Kidney epithelial cell (primary cell): ENCODE measurements at regions not wholly inside any gene's neighbourhood (a gene's known extent, or its start where the extent isn't known, plus 50 kb on each side); places are given as distances from the start of the nearest gene placed in this dataset.

Experiments used
- DNase-seq: peaks from one replicate; pipeline ENCODE4 v3.0.0-alpha.2; 2010; ENCODE audit warnings: low read depth
- H3K27me3 ChIP-seq: 2 replicates; pipeline ENCODE4 v1.6.0; 2011; ENCODE audit warnings: low read length; ENCODE audit not compliant: control insufficient read depth, insufficient read depth
- H3K36me3 ChIP-seq: 2 replicates; pipeline ENCODE4 v1.5.1; 2011; ENCODE audit warnings: low read length; ENCODE audit not compliant: control insufficient read depth, insufficient read depth
- H3K4me3 ChIP-seq: 2 replicates; pipeline ENCODE4 v1.5.1; 2011; ENCODE audit warnings: low read depth, mild to moderate bottlenecking, control low read depth, low read length
- TF ChIP-seq, protein P1 (sequence below): IDR thresholded peaks from 2 replicates; pipeline ENCODE4 v1.5.1; 2011; ENCODE audit warnings: mild to moderate bottlenecking, moderate library complexity, low read length, control low read depth, inconsistent platforms; ENCODE audit not compliant: insufficient read depth, poor library complexity, severe bottlenecking

DNA sequence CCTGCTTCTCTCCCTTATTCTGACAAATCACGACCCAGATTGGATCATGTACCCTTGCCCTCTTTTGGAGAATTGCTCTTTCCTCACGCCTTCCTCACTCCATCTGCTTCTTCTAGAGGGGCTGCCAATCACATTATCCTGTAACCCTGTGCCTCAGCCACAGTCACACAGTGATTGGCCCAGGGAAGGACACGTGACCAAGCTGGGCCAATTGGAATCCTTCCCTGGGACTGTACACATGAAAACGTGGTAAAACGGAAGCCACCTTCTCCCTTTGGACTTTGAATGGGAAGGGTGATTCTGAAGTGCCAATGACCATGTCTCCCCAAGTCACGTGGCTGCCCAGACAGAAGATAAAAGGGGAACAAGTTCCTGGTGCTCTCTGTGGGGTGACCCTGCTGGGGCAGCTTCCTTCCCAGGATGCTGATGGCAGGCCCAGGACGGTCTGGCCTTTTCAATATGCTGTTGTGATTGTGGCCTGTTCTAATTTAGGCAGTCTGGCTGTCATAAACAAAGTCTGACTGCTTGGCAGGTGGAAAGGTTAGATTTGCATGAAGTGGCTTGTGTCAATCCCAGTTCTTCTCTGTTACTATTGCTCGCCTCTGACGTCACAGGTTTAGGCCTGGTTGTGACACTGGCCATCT, 92.9 kb downstream of the UBIAD1 start:
- TF ChIP-seq, protein P1, sequence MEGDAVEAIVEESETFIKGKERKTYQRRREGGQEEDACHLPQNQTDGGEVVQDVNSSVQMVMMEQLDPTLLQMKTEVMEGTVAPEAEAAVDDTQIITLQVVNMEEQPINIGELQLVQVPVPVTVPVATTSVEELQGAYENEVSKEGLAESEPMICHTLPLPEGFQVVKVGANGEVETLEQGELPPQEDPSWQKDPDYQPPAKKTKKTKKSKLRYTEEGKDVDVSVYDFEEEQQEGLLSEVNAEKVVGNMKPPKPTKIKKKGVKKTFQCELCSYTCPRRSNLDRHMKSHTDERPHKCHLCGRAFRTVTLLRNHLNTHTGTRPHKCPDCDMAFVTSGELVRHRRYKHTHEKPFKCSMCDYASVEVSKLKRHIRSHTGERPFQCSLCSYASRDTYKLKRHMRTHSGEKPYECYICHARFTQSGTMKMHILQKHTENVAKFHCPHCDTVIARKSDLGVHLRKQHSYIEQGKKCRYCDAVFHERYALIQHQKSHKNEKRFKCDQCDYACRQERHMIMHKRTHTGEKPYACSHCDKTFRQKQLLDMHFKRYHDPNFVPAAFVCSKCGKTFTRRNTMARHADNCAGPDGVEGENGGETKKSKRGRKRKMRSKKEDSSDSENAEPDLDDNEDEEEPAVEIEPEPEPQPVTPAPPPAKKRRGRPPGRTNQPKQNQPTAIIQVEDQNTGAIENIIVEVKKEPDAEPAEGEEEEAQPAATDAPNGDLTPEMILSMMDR = no peak
- Histone ChIP-seq H3K36me3 (no peaks in the 10 kb centered on the region), H3K27me3 (peaks cover 4% of the 10 kb centered on the region), H3K4me3 (no peak overlapping the region)
- DNase-seq = no peak

DNA sequence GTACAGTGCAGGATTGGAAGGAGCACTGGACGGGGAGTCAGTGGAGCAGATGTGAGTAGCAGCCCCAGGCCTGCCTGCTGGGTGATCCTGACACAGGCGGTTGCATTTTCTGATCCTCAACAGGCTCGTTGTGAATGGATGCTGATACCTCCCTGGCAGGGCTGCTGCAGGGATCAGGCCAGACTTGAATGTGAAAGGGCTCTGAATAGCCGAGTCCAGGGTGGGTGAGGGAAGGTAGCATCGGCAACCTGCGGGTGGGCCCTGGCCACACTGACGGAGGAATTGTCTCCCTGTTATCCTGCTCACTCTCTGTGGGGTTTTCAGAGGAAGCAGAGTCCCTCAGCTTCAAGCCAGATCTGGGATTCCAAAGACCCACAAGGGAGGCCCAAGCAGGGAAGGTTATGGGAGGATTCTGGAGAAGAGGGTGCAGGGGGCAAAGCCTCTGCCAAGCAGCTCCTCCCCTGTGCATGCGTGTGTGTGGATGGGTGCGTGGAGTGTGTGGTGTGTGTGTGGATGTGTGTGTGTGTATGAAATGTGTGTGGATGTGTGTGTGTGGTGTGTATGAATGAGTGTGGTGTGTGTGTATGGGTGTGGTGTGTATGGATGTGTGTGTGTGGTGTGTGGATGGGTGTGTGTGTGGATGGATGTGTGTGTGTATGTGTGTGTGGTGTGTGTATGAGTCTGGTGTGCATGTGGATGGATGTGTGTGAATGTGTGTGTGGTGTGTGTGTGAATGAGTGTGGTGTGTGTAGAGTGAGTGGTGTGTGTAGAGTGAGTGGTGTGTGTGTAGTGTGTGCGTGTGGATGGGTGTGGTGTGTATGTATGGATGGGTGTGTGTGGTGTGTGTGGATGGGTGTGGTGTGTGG, 100.3 kb downstream of the UBIAD1 start:
- no peak overlapping the region for H3K4me3 ChIP-seq
- H3K36me3 ChIP-seq = no peaks in the 10 kb centered on the region
- peaks cover 6% of the 10 kb centered on the region for H3K27me3 ChIP-seq
- TF ChIP-seq, protein P1 = no peak
- DNase-seq = no peak

DNA sequence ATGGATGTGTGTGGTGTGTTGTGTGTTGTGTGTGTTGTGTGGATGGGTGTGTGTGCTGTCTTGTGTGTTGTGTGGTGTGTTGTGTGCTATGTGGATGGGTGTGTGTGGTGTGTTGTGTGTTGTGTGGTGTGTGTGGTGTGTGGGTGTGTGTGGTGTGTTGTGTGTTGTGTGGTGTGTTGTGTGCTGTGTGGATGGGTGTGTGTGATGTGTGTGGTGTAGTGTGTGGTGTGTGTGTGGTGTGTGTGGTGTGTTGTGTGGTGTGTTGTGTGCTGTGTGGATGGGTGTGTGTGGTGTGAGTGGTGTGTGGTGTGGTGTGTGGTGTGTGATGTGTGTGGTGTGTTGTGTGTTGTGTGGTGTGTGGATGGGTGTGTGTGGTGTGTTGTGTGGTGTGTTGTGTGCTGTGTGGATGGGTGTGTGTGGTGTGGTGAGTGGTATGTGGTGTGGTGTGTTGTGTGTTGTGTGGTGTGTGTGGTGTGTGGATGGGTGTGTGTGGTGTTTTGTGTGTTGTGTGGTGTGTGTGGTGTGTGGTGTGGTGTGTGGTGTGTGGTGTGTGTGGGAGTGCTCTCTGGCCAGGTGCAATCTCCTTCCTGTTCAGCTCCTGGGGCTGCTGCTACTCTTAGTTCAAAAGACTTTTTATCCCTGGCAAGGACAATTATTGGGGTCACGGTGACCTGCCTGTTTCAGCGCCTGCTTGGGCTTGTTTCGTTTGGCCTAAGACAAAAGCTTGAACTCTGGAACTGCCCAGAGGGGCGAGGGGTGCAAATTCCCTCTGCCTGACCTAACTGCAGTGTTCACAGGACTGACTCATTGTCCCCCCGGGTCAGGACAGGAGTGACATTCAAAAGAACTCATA, 101.1 kb downstream of the UBIAD1 start:
- peaks cover 6% of the 10 kb centered on the region for H3K27me3 ChIP-seq
- DNase-seq = no peak
- no peaks in the 10 kb centered on the region for H3K36me3 ChIP-seq
- H3K4me3 ChIP-seq = no peak overlapping the region
- TF ChIP-seq, protein P1 = no peak

DNA sequence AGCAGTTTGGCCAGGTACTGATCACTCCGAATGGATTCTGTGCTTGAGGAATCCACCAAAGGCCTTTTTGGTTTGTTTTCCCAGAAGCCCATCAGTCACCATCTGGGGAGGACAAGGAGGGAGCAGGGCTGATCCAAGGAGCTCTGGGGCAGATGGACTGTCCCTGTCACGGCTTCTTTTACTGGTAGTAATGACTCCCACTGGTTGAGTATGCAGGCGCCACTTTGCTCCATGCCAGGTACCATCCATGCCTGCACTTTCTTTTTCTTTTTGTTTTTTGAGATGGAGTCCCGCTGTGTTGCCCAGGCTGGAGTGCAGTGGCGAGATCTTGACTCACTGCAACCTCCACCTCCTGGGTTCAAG, 101.7 kb downstream of the UBIAD1 start:
- Histone ChIP-seq H3K36me3 (no peaks in the 10 kb centered on the region), H3K27me3 (peaks cover 6% of the 10 kb centered on the region), H3K4me3 (no peak overlapping the region)
- no peak for DNase-seq
- TF ChIP-seq, protein P1 = no peak

DNA sequence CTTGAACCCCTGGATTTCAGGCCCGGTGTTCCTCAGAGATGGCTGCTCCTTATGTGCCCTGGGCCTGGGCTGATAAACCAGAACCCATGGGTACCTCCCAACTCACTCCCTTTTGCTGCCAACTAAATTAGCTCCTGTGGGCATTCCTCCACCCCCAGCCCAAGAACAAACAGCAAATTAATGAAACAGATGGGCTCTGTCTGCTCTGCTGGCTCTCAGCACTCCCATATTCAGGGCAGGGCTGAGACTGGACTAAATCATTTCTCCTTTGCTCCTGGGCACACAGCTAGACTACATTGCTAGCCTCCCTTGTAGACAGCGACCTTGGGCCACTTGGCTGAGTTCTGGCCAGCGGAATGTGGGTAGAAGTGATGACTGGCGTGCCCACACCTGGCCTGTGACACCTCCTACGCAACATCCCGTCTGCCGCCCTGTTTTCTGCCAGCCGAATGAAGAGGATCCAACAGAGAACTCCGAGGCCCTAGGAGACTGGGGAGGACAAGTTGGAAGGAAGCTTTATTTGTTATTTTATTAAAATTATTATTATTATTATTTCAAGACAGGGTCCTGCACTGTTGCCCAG, 101.9 kb upstream of the DISP3 start:
- TF ChIP-seq, protein P1 = no peak
- Histone ChIP-seq H3K4me3 (no peak overlapping the region), H3K36me3 (no peaks in the 10 kb centered on the region), H3K27me3 (peaks cover 6% of the 10 kb centered on the region)
- DNase-seq = no peak
